A549 (cell line): ENCODE measurements at regions not wholly inside any gene's neighbourhood (a gene's known extent, or its start where the extent isn't known, plus 50 kb on each side); places are given as distances from the start of the nearest gene placed in this dataset.

Experiments used
- ATAC-seq, 2 experiments: fragments of 200-7000 bp in 1 of 2; fragments of >200 bp in 1 of 2; cut with Nextera tagmentation in 1 of 2; cut with Tn5 transposase in 1 of 2; 3 replicates each; pipeline versions ENCODE4 v1.8.0 to v1.9.1; 2018 to 2020; ENCODE audit warnings: mild to moderate bottlenecking in 1 of 2, moderate library complexity in 1 of 2
- CTCF ChIA-PET: fragments of 300-600 bp; sonication (Branson Sonifier 250); formaldehyde crosslinking; extraction: SDS; loops from one replicate; lab custom pipeline; 2021; ENCODE audit warnings: antibody characterized with exemption, inconsistent platforms; lab: Yijun Ruan, JAX
- POLR2A ChIA-PET: fragments of 350-600 bp; formaldehyde crosslinking; extraction: SDS; loops from one replicate; lab custom pipeline; 2021; ENCODE audit warnings: antibody characterized with exemption, inconsistent platforms; lab: Yijun Ruan, JAX
- DNase-seq, 2 experiments: peaks; one replicate each; pipeline versions ENCODE4 v3.0.0 to v3.0.0-alpha.2; 2011 to 2016; ENCODE audit warnings: low read depth in 1 of 2, low spot score in 1 of 2
- FAIRE-seq: peaks from 2 replicates; lab custom pipeline; 2011; peaks lifted over from hg19 to GRCh38; lab: Jason Lieb, UNC
- H3K27ac ChIP-seq, 2 experiments: fragments of >200 bp; sonication (Bioruptor Twin); formaldehyde crosslinking; 3 replicates each; pipeline ENCODE4 v1.5.1; 2016 to 2017
- H3K4me1 ChIP-seq: fragments of >200 bp; sonication (Bioruptor Twin); formaldehyde crosslinking; 3 replicates; pipeline ENCODE4 v1.6.1; 2016
- H3K4me2 ChIP-seq: fragments of >200 bp; sonication (Bioruptor Twin); formaldehyde crosslinking; 3 replicates; pipeline ENCODE4 v1.6.1; 2016
- H3K4me3 ChIP-seq: fragments of >200 bp; sonication (Bioruptor Twin); formaldehyde crosslinking; 3 replicates; pipeline ENCODE4 v1.5.1; 2016
- H3K9me3 ChIP-seq: fragments of >200 bp; sonication (Bioruptor Twin); formaldehyde crosslinking; 3 replicates; pipeline ENCODE4 v1.6.1; 2016
- BHLHE40 ChIP-seq: IDR thresholded peaks from 2 replicates; pipeline ENCODE4 v1.6.1; 2012; ENCODE audit warnings: low read depth, low read length, inconsistent platforms
- CBX2 ChIP-seq: fragments of 200-600 bp; sonication (generic); IDR thresholded peaks from 2 replicates; pipeline ENCODE4 v1.6.1; 2016; ENCODE audit warnings: low read depth, mild to moderate bottlenecking, borderline replicate concordance
- CEBPB ChIP-seq, 2 experiments: fragments of >200 bp in 1 of 2; sonication (Bioruptor Twin) in 1 of 2; formaldehyde crosslinking in 1 of 2; IDR thresholded peaks; 2 replicates each; pipeline ENCODE4 v1.6.1; 2012 to 2016
- CHD2 ChIP-seq: fragments of 150-350 bp; IDR thresholded peaks from 2 replicates; pipeline ENCODE4 v1.6.1; 2014; ENCODE audit warnings: low read length; ENCODE audit not compliant: partially characterized antibody
- CHD4 ChIP-seq: fragments of 200-600 bp; sonication (generic); IDR thresholded peaks from 2 replicates; pipeline ENCODE4 v1.6.1; 2016; ENCODE audit warnings: antibody characterized with exemption, mild to moderate bottlenecking, borderline replicate concordance
- EHMT2 ChIP-seq: fragments of 200-600 bp; sonication (generic); IDR thresholded peaks from 2 replicates; pipeline ENCODE4 v1.6.1; 2016; ENCODE audit warnings: antibody characterized with exemption, low read depth, mild to moderate bottlenecking, moderate library complexity
- ESRRA ChIP-seq: fragments of 150-350 bp; IDR thresholded peaks from 2 replicates; pipeline ENCODE4 v1.6.1; 2014; ENCODE audit warnings: mild to moderate bottlenecking, low read length, borderline replicate concordance
- FOSB ChIP-seq: fragments of 250-450 bp; sonication (Bioruptor Pico); IDR thresholded peaks from 2 replicates; pipeline ENCODE4 v1.5.0; 2020; ENCODE audit warnings: mild to moderate bottlenecking, moderate library complexity
- FOSL2 ChIP-seq, 2 experiments: fragments of 450-650 bp in 1 of 2; fragments of >200 bp in 1 of 2; sonication (Bioruptor Twin) in 1 of 2; formaldehyde crosslinking; IDR thresholded peaks; 2 replicates each; pipeline versions ENCODE4 v1.5.0 to v1.6.1; 2016 to 2020; ENCODE audit warnings: mild to moderate bottlenecking in 1 of 2, moderate library complexity in 1 of 2
- FOXS1 ChIP-seq: fragments of 250-450 bp; sonication (Bioruptor Pico); IDR thresholded peaks from 2 replicates; pipeline ENCODE4 v1.5.0; 2020; ENCODE audit warnings: mild to moderate bottlenecking, moderate library complexity
- HEYL ChIP-seq: fragments of 250-450 bp; sonication (Bioruptor Pico); IDR thresholded peaks from 2 replicates; pipeline ENCODE4 v1.8.0; 2021; ENCODE audit warnings: mild to moderate bottlenecking, moderate library complexity
- HOXB13 ChIP-seq: fragments of 250-450 bp; sonication (Bioruptor Pico); IDR thresholded peaks from 2 replicates; pipeline ENCODE4 v1.5.0; 2020; ENCODE audit warnings: low read depth, mild to moderate bottlenecking, moderate library complexity
- HOXB5 ChIP-seq: fragments of 250-450 bp; sonication (Bioruptor Pico); IDR thresholded peaks from 2 replicates; pipeline ENCODE4 v1.5.0; 2020; ENCODE audit warnings: mild to moderate bottlenecking, moderate library complexity
- MAFK ChIP-seq: fragments of 450-650 bp; IDR thresholded peaks from 2 replicates; pipeline ENCODE4 v1.6.1; 2014; ENCODE audit not compliant: partially characterized antibody
- MAZ ChIP-seq: fragments of 150-350 bp; IDR thresholded peaks from 2 replicates; pipeline ENCODE4 v1.6.1; 2014; ENCODE audit warnings: antibody characterized with exemption, low read depth, low read length, borderline replicate concordance
- MYC ChIP-seq: IDR thresholded peaks from 2 replicates; pipeline ENCODE4 v1.6.1; 2012; ENCODE audit warnings: mild to moderate bottlenecking, inconsistent platforms, low read length, improper control_type of control experiment, borderline replicate concordance
- NPAS2 ChIP-seq: fragments of 250-450 bp; sonication (Bioruptor Pico); IDR thresholded peaks from 2 replicates; pipeline ENCODE4 v1.8.0; 2022; ENCODE audit warnings: mild to moderate bottlenecking, moderate library complexity, borderline replicate concordance
- PHF8 ChIP-seq: fragments of 200-600 bp; sonication (generic); IDR thresholded peaks from 2 replicates; pipeline ENCODE4 v1.6.1; 2016; ENCODE audit warnings: low read depth, mild to moderate bottlenecking, antibody characterized with exemption, moderate library complexity, borderline replicate concordance
- POLR2AphosphoS2 ChIP-seq: conservative IDR thresholded peaks from 2 replicates; pipeline ENCODE4 v1.6.1; 2012; ENCODE audit warnings: low read length, improper control_type of control experiment, inconsistent platforms
- RCOR1 ChIP-seq: fragments of 150-350 bp; IDR thresholded peaks from 2 replicates; pipeline ENCODE4 v1.6.1; 2014; ENCODE audit warnings: antibody characterized with exemption, low read length, low read depth
- RFX5 ChIP-seq: fragments of 450-650 bp; IDR thresholded peaks from 2 replicates; pipeline ENCODE4 v1.7.1; 2014; ENCODE audit warnings: antibody characterized with exemption, mild to moderate bottlenecking, moderate library complexity
- TFCP2L1 ChIP-seq: fragments of 250-450 bp; sonication (Bioruptor Pico); IDR thresholded peaks from 2 replicates; pipeline ENCODE4 v1.5.0; 2021; ENCODE audit warnings: mild to moderate bottlenecking
- TP53 ChIP-seq: fragments of 250-450 bp; sonication (Bioruptor Pico); IDR thresholded peaks from 2 replicates; pipeline ENCODE4 v1.5.0; 2021; ENCODE audit warnings: mild to moderate bottlenecking, moderate library complexity
- ZC3H11A ChIP-seq: fragments of 450-650 bp; IDR thresholded peaks from 2 replicates; pipeline ENCODE4 v1.6.1; 2014; ENCODE audit warnings: antibody characterized with exemption, mild to moderate bottlenecking
- ZNF302 ChIP-seq: fragments of 250-450 bp; sonication (Bioruptor Pico); IDR thresholded peaks from 2 replicates; pipeline ENCODE4 v1.9.0; 2021; ENCODE audit warnings: inconsistent platforms, mild to moderate bottlenecking, moderate library complexity
- ZSCAN20 ChIP-seq: fragments of 250-450 bp; sonication (Bioruptor Pico); IDR thresholded peaks from 2 replicates; pipeline ENCODE4 v1.8.0; 2022; ENCODE audit warnings: mild to moderate bottlenecking, moderate library complexity
- WGBS: methylation state at CpG from one replicate; pipeline ENCODE4 v1.1.6; 2017; ENCODE audit errors: missing lambda C conversion rate; 5-methylcytosine and 5-hydroxymethylcytosine counted together
- TF ChIP-seq, protein P1 (sequence below): IDR thresholded peaks from 2 replicates; pipeline ENCODE4 v1.6.1; 2012; ENCODE audit warnings: low read depth, borderline replicate concordance
- TF ChIP-seq, protein P2 (sequence below): fragments of >200 bp; sonication (Bioruptor Twin); formaldehyde crosslinking; IDR thresholded peaks from 3 replicates; pipeline ENCODE4 v1.5.1; 2016
- TF ChIP-seq, protein P3 (sequence below): fragments of 450-650 bp; IDR thresholded peaks from 2 replicates; pipeline ENCODE4 v1.6.1; 2014; ENCODE audit warnings: antibody characterized with exemption

DNA sequence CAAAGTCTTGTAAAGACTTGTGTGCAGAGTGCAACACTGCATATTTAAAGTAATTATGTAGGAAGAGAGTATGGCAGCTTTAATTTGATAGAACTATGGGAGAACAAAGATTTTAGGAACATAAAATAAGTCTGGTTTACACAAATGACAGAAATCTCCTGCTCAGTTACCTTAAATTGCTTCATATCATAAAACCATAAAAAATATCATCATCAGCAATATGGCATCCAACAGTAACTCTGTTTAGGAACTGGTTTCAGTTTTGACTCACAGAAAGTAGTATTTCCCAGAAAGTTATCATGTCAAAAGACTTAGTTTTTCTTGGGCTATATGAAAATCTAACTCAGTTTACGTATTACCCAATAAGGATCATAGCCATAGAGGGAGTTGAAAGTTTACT, 292.1 kb upstream of the PMFBP1 start:
- ChIA-PET CTCF (interaction anchor here (0.7 to 2.4 kb wide), 3 partner anchors 221 to 339 kb away, joined by 3 to 10 read pairs (median 9); no protein-coding TSS in a partner anchor), POLR2A (no interaction called here)
- TF ChIP-seq RFX5 (no peak), ESRRA (no peak), MAFK (peak; percentile 39)
- Histone ChIP-seq H3K4me3 (no peak overlapping the region), H3K27ac (no peak overlapping the region), H3K9me3 (no peaks in the 10 kb centered on the region), H3K4me2 (no peak overlapping the region), H3K4me1 (no peaks in the 10 kb centered on the region)
- ATAC-seq, result no peak
- 54% methylated on average over 1 of the region's 1 CpG for WGBS
- FAIRE-seq, result no peak
- no peak for DNase-seq

DNA sequence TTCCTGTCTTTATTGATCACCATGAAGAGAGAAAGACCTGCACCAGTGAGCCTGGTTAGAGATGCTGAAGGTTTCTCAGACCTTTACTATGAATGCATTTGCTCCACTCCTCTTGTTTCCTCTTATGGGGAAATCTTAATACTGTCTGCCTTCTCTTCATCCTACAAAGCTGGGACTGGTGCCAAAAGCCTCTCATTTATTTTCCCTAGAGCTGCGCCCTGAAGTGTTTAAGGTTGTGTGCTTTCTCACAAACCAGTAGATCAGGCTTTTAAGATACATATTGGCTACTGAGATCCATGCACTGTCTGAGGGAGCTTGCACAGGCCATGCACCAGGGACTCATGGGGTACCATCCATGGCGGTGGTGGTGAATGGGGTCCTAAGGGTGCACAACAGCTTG, 286.1 kb upstream of the PMFBP1 start:
- ChIA-PET CTCF (interaction anchor here (1.0 kb wide), 1 partner anchor 9 kb away, joined by 3 read pairs; no protein-coding TSS in a partner anchor), POLR2A (no interaction called here)
- Histone ChIP-seq H3K9me3 (peaks cover 10% of the 10 kb centered on the region; the same call in 1 of the 3 replicates), H3K4me2 (no peak overlapping the region), H3K4me1 (no peaks in the 10 kb centered on the region), H3K4me3 (no peak overlapping the region), H3K27ac (no peak overlapping the region)
- no peak for TF ChIP-seq MAFK
- TF ChIP-seq, protein P1, sequence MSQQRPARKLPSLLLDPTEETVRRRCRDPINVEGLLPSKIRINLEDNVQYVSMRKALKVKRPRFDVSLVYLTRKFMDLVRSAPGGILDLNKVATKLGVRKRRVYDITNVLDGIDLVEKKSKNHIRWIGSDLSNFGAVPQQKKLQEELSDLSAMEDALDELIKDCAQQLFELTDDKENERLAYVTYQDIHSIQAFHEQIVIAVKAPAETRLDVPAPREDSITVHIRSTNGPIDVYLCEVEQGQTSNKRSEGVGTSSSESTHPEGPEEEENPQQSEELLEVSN, result no peak
- TF ChIP-seq ZSCAN20, result no peak
- TF ChIP-seq MAZ, result no peak
- TF ChIP-seq TP53 (CRISPR knock-in tag), result no peak
- no peak for TF ChIP-seq EHMT2
- no peak for TF ChIP-seq FOXS1 (CRISPR knock-in tag)
- TF ChIP-seq POLR2AphosphoS2, result no peak
- no peak for TF ChIP-seq ESRRA
- TF ChIP-seq CBX2, result no peak
- TF ChIP-seq CHD2, result no peak
- TF ChIP-seq CEBPB (IDR thresholded peaks at IDR 0.05), result no peak
- TF ChIP-seq ZNF302 (CRISPR knock-in tag), result no peak
- no peak for TF ChIP-seq CHD4
- no peak for TF ChIP-seq ZC3H11A
- no peak for TF ChIP-seq RCOR1
- TF ChIP-seq NPAS2 (CRISPR knock-in tag), result no peak
- TF ChIP-seq TFCP2L1 (CRISPR knock-in tag), result no peak
- no peak for TF ChIP-seq BHLHE40
- FAIRE-seq (no peak), ATAC-seq (no peak), DNase-seq (no peak)
- 65% methylated on average over 2 of the region's 2 CpGs for WGBS

DNA sequence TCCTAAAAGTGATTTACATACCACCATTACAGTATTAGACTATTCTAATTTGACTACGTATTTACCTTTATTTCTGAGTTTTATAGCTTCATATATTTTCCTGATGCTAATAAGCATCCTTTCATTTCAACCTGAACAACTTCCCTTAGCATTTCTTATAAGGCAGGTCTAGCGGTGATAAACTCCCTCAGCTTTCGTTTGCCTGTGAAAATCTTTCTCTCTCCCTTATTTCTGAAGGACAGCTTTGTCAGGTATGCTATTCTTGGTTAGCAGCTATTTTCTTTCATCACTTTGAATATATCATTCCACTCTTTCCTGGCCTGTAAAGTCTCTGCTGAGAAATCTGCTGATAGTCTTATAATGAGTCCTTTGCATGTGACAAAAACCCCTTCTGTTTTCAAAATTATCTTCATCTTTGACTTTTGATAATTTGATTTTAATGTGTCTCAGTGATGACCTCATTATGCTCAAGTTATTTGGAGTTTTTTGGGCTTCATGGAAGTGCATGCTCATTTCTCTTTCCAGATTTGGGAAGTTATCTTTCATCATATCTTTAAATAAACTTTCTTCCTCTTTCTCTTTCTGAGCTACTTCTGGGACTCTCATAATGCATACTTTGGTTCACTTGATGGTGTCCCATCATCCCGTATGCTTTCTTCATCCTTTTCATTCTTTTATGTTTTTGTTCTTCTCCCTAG, 285.4 kb upstream of the PMFBP1 start:
- H3K4me2 ChIP-seq, result no peak overlapping the region
- H3K27ac ChIP-seq, result no peak overlapping the region
- H3K9me3 ChIP-seq, result peaks cover 10% of the 10 kb centered on the region; the same call in 1 of the 3 replicates
- ChIA-PET CTCF (interaction anchor here (0.7 to 1.0 kb wide), 3 partner anchors 10 to 332 kb away, joined by 3 to 5 read pairs (median 3); no protein-coding TSS in a partner anchor), POLR2A (no interaction called here)
- no peak for FAIRE-seq
- no peak for ATAC-seq
- 70% methylated on average over 4 of the region's 4 CpGs for WGBS
- H3K4me3 ChIP-seq, result no peak overlapping the region
- no peak for DNase-seq
- no peak for TF ChIP-seq FOSB (CRISPR knock-in tag)
- TF ChIP-seq, protein P2, sequence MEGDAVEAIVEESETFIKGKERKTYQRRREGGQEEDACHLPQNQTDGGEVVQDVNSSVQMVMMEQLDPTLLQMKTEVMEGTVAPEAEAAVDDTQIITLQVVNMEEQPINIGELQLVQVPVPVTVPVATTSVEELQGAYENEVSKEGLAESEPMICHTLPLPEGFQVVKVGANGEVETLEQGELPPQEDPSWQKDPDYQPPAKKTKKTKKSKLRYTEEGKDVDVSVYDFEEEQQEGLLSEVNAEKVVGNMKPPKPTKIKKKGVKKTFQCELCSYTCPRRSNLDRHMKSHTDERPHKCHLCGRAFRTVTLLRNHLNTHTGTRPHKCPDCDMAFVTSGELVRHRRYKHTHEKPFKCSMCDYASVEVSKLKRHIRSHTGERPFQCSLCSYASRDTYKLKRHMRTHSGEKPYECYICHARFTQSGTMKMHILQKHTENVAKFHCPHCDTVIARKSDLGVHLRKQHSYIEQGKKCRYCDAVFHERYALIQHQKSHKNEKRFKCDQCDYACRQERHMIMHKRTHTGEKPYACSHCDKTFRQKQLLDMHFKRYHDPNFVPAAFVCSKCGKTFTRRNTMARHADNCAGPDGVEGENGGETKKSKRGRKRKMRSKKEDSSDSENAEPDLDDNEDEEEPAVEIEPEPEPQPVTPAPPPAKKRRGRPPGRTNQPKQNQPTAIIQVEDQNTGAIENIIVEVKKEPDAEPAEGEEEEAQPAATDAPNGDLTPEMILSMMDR, result no peak
- TF ChIP-seq CEBPB (IDR thresholded peaks at IDR 0.05), result no peak
- TF ChIP-seq ZNF302 (CRISPR knock-in tag), result no peak
- TF ChIP-seq FOSL2 (IDR thresholded peaks at IDR 0.05), result no peak
- TF ChIP-seq FOSL2 (CRISPR knock-in tag; IDR thresholded peaks at IDR 0.05), result no peak
- TF ChIP-seq PHF8, result no peak
- no peak for TF ChIP-seq ESRRA
- no peak for TF ChIP-seq MYC
- TF ChIP-seq, protein P3, sequence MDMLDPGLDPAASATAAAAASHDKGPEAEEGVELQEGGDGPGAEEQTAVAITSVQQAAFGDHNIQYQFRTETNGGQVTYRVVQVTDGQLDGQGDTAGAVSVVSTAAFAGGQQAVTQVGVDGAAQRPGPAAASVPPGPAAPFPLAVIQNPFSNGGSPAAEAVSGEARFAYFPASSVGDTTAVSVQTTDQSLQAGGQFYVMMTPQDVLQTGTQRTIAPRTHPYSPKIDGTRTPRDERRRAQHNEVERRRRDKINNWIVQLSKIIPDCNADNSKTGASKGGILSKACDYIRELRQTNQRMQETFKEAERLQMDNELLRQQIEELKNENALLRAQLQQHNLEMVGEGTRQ, result no peak
- TF ChIP-seq HEYL (CRISPR knock-in tag), result no peak
- TF ChIP-seq HOXB5 (CRISPR knock-in tag), result no peak
- no peak for TF ChIP-seq ZC3H11A
- TF ChIP-seq HOXB13, result no peak
- H3K4me1 ChIP-seq, result no peaks in the 10 kb centered on the region
